ENCODE measurements at regions not wholly inside any gene's neighbourhood (a gene's known extent, or its start where the extent isn't known, plus 50 kb on each side); places are given as distances from the start of the nearest gene placed in this dataset.

- Mint-ChIP-seq H3K36me3 (no peaks in the 10 kb centered on the region), H3K27ac (no peak overlapping the region), H3K27me3 (ENCODE audit: insufficient read depth, low read depth) (peaks cover 3% of the 10 kb centered on the region), H3K4me3 (no peak overlapping the region), H3K4me1 (no peaks in the 10 kb centered on the region), H3K9me3 (no peaks in the 10 kb centered on the region)
- Histone ChIP-seq H3F3A (ENCODE audit: low read depth) (no peaks in the 10 kb centered on the region), H3K36me3 (no peaks in the 10 kb centered on the region), H3K4me3 (no peak overlapping the region), H4K20me1 (ENCODE audit: low read depth) (no peaks in the 10 kb centered on the region), H3K79me2 (ENCODE audit: low read depth) (no peaks in the 10 kb centered on the region), H3K9me3 (ENCODE audit: low read depth) (no peaks in the 10 kb centered on the region), H3K27ac (no peak overlapping the region), H3K9ac (no peak overlapping the region), H3K4me1 (no peaks in the 10 kb centered on the region), H2AFZ (replicated peaks) (no peak overlapping the region), H3K27me3 (no peaks in the 10 kb centered on the region), H3K4me2 (no peak overlapping the region)
- DNase-seq (ENCODE audit: low spot score), result no peak
- TF ChIP-seq EZH2phosphoT487 (IDR thresholded peaks at IDR 0.05) (no peak), EZH2 (IDR thresholded peaks at IDR 0.05) (no peak), CTCF (IDR thresholded peaks at IDR 0.05) (no peak)
These were observed 62.9 kb upstream of the WSB1 start for GRCh38 chr17:27230996-27231395.

DNA sequence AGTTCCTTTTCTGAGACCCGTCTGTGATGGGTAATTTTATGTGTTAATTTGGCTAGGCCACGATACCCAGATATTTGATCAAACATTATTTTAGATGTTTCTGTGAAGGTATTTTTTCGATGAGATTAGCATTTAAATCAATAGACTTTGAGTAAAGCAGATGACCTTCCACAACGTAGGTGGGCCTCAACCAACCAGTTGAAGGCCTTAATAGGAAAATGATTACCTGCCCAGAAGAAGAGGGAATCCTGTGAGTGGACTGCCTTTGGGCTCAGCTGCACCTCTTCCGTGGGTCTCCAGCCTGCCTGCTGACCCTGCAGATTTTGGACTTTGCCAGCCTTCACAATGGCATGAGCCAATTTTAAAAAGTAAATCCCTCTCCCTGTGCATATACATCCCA lies 61.6 kb upstream of the WSB1 start:
- Histone ChIP-seq H3K27ac (no peak overlapping the region), H3K9me3 (ENCODE audit: low read depth) (no peaks in the 10 kb centered on the region), H2AFZ (replicated peaks) (no peak overlapping the region), H3K4me1 (no peaks in the 10 kb centered on the region), H3K79me2 (ENCODE audit: low read depth) (no peaks in the 10 kb centered on the region), H3K4me2 (no peak overlapping the region), H3K27me3 (no peaks in the 10 kb centered on the region), H3K36me3 (no peaks in the 10 kb centered on the region), H3K9ac (no peak overlapping the region), H3F3A (ENCODE audit: low read depth) (no peaks in the 10 kb centered on the region), H3K4me3 (no peak overlapping the region), H4K20me1 (ENCODE audit: low read depth) (no peaks in the 10 kb centered on the region)
- Mint-ChIP-seq H3K4me3 (no peak overlapping the region), H3K9me3 (no peaks in the 10 kb centered on the region), H3K27ac (no peak overlapping the region), H3K36me3 (no peaks in the 10 kb centered on the region), H3K4me1 (no peaks in the 10 kb centered on the region), H3K27me3 (ENCODE audit: insufficient read depth, low read depth) (peaks cover 3% of the 10 kb centered on the region)
- DNase-seq (ENCODE audit: low spot score), result no peak
- TF ChIP-seq EZH2phosphoT487 (IDR thresholded peaks at IDR 0.05), result no peak
- no peak for TF ChIP-seq EZH2 (IDR thresholded peaks at IDR 0.05)
- no peak for TF ChIP-seq CTCF (IDR thresholded peaks at IDR 0.05)

DNA sequence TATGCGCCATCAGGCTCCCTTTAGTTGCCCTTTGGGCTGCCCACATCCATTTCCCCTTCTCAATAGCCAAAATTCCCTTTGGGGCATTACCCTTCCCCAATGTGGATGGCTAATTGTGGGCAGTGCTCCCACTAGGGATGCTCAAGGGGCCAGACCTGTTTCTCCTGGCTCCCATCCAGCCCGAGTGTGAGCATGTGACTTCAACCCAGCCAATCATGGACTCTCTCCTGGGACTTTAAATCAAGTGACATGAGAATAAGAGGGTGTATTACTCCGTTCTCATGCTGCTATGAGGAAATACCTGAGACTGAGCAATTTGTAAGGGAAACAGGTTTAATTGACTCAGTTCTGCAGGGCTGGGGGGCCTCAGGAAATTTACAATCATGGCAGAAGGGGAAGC lies 60.9 kb upstream of the WSB1 start:
- Mint-ChIP-seq H3K27ac (no peak overlapping the region), H3K27me3 (ENCODE audit: insufficient read depth, low read depth) (peaks cover 3% of the 10 kb centered on the region)
- no peak overlapping the region for H3K9ac ChIP-seq

More for the DNA sequence above, 60.9 kb upstream of the WSB1 start:
- H3K4me1 ChIP-seq, result no peaks in the 10 kb centered on the region
- Mint-ChIP-seq H3K4me3 (no peak overlapping the region), H3K36me3 (no peaks in the 10 kb centered on the region), H3K4me1 (no peaks in the 10 kb centered on the region), H3K9me3 (no peaks in the 10 kb centered on the region)
- TF ChIP-seq EZH2phosphoT487 (IDR thresholded peaks at IDR 0.05) (no peak), CTCF (IDR thresholded peaks at IDR 0.05) (no peak), EZH2 (IDR thresholded peaks at IDR 0.05) (no peak)
- no peak overlapping the region for H2AFZ ChIP-seq (replicated peaks)
- no peak for DNase-seq (ENCODE audit: low spot score)
- no peak overlapping the region for H3K27ac ChIP-seq
- H3K4me2 ChIP-seq, result no peak overlapping the region
- H3K36me3 ChIP-seq, result no peaks in the 10 kb centered on the region
- no peaks in the 10 kb centered on the region for H3K79me2 ChIP-seq (ENCODE audit: low read depth)
- H3F3A ChIP-seq (ENCODE audit: low read depth), result no peaks in the 10 kb centered on the region
- H4K20me1 ChIP-seq (ENCODE audit: low read depth), result no peaks in the 10 kb centered on the region
- H3K27me3 ChIP-seq, result no peaks in the 10 kb centered on the region
- no peak overlapping the region for H3K4me3 ChIP-seq
- H3K9me3 ChIP-seq (ENCODE audit: low read depth), result no peaks in the 10 kb centered on the region

All from neural progenitor cell (in vitro differentiated cells).